Hindlimb muscle (tissue), 1 donor: ENCODE measurements at regions not wholly inside any gene's neighbourhood (a gene's known extent, or its start where the extent isn't known, plus 50 kb on each side); places are given as distances from the start of the nearest gene placed in this dataset.
"Not testable (repeated sequence)": the region's sequence is repeated elsewhere in the genome, so short reads cannot be mapped to it uniquely, and the experiment has no call there.

Experiments used
- DNase-seq: peaks from one replicate; pipeline ENCODE4 v3.0.0-alpha.2; 2013

DNA sequence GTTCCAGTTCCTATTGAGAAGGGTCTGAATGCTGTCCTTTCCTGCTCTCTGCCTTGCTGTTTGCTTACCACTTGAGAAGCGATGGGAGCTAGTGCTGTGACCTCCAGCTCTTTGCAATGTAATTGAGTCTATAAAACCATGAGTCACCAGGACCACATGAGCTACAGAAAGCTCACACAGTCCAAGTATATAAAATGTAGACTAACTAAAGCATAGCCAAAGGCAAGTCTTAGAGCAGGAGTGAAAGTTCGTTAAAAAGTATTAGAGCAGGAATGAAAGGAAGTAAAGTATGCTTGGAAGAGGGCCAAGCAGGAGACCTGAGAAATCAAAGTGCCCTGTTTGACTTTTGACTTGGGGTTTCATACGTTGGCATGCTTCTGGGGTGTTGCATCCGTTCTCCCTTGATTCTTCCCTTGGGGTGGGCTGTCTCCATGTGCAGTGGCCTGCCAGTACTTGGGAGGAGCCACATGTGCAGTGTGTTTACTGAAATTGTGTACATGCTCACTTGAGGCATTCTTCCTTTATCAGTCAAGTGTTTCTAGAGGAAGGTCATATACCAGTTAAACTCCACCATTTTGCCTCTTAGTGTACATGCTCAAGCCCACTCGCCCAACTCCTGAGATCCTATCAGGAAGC lies 71.3 kb upstream of the KIT start:
- no peak for DNase-seq

DNA sequence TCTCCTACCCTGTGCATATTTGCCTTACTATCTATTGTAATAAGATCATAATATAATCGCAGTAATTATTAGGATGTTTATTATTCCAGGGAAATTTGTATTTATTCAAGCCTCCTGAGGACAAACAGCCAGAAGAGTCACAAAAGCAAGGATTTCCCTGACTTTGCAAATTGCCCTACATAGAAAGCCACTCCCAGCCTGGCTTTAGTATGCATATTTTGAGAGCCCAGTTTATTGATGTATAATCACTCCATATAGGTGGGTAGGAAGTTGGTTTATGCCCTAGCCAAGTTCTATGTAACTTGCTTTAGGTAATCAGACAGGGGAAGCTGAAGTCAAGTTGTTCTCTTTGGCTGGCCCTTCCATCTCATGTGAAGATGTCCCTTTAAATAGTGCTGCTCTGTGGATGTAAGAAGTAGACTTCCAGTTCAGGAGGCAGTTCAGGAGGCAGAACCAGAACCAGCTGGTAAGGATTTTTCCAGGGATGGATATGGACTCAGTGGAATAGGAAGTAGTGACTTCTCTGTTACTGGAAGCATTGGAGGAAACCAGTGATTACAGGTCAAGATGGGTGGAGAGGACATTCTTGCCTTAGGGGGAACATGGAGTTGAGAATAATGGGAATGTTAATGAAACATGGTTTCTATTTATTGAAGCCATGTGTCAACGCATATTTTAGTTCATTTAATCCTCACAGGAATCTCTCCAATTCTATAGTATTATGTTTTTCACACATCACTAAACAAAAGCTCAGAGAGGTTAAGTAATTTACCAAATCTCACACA lies 70.5 kb upstream of the KIT start:
- no peak for DNase-seq

DNA sequence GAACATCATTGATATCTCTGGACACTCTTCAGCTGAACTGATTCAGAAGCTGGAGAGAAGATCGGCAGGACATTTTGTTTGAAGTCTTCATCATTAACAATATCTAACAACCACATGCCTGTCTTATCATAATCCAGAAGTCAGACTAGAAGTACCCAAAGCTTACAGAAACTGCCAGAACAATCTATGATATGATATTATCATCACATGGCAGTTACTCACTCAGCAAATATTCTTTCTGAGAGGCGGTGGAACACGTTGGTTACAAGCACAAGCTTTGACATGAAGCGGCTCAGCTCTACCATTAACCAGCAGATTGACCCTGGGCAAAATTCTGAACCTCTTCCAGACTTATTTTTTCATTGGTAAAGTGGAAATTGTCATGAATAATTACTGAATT lies 69.4 kb upstream of the KIT start:
- no peak for DNase-seq

DNA sequence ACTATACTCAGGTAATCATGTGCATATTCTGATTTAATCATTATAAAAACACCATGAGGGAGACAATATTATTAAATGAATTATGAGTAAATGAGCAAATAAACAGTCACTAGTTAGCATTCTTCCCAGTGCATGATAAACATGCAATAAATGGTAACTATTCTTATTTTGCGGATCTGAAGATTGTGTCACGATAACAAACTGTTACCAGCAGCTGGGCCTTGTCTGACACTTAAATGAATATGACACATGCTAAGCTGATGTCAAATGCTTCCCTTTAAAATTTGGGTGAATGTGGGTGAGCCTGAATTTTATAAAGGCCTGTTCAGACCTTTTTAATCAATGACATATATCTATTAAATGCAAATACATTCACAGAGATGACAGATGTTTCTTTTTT lies 68.2 kb upstream of the KIT start:
- no peak for DNase-seq

DNA sequence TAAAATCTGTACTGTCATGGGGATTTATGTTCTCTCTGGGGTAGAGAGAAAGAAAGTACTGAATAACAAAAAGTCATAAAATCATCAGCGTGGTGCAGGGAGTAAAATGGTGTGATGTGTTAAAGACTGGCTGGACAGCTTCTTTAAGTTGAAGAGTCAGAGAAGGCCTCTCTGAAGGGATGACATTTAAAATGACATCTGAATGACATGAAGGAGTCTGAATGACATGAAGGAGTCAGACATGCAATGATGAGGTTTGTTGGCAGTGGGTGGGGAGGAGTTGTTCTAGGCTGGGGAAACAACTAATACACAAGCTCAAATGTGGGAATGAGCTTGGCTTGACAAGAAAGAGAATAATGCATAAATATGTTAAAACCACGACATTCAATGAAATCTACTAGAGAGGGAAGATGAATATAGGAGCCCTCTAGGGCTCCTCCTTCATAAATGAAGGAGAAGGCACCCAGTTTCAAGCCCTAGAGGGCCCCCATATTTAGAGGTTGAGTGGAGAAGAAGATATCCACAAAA lies 63.9 kb upstream of the KIT start:
- DNase-seq, result no peak

DNA sequence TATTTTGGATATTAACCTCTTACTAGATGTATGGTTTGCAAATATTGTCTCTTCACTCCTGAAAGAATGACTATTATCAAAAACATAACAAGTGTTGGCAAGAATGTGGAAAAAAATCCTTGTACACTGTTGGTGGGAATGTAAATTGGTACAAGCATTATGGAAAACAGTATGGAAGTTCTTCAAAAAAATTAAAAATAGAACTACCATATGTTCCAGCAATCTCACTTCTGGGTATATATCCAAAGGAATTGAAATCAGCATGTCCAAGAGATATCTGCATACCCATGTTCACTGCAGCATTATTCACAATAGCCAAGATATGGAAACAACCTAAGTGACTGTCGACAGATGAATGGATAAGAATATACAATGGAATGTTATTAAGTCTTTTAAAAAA lies 61.6 kb upstream of the KIT start:
- DNase-seq, result no peak

DNA sequence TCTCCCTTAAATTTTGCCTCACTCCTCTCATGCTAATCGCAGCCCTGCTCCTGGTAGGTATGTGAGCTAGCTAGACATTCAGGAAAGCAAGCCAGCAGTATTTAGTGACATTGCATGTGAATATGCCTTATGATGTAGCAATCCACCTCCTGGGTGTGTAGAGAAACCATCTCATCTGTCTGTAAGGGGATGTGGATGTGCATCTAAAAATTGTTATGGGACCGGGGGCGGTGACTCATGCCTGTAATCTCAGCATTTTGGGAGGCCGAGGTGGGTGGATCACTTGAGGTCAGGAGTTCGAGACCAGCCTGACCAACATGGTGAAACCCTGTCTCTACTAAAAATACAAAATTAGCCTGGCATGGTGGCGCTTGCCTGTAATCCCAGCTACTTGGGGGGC lies 60.1 kb upstream of the KIT start:
- not testable (repeated sequence) for DNase-seq

DNA sequence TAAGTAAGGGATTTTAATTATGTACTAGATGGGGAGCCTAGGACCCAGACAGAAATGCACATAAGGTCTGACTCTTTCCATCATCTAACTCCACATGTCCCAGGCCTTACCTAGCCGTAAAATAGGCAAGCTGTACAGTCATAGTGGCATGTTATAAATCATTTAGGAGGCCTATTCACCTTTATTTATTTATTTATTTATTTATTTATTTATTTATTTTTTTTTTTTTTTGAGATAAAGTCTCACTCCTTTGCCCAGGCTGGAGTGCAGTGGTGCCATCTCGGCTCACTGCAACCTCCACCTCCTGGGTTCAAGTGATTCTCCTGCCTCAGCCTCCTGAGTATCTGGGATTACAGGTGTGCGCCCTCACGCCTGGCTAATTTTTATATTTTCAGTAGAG lies 55.6 kb upstream of the KIT start:
- not testable (repeated sequence) for DNase-seq

DNA sequence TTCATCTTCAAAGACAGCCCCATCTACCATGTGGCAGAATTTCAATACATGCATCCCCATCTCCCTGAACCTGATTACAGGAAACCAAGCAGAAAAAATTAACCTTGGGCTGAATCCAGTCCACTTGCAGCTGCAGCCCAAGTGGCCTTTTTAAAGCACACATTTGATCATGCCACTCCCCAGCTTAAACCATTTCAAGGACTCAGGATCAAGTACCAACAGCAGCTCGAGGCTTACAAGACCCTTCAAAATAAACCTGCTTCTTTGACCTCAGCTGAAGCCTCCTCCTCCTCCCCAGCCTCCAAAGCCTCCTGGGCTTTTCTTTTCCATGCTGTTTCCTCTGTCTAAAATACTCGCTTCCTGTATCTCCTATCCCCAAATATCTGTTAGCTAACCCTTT lies 50.7 kb upstream of the KIT start:
- DNase-seq, result no peak

DNA sequence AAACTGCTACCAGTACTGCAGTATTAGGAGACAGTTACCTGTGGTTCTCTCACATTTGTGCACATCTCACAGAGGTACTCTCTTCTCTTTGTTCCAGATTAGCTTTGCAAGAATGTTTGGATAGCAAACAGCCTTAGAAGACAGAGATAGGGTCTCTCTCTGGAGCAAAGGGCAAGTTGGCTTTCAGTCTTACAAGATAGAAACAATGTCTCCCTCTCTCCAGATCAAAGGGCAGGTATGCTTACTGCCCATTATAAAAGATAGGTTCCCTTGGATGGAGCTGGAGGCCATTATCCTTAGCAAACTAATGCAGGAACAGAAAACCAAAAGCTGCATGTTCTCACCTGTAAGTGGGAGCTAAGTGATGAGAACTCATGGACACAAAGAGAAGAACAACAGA lies 50.2 kb upstream of the KIT start:
- DNase-seq, result no peak
